Adrenal gland (tissue), 5 donors: ENCODE measurements at regions not wholly inside any gene's neighbourhood (a gene's known extent, or its start where the extent isn't known, plus 50 kb on each side); places are given as distances from the start of the nearest gene placed in this dataset.

Experiments used
- CTCF ChIP-seq, 6 experiments: fragments of 450-650 bp in 4 of 6; fragments of 200-600 bp in 2 of 6; sonication (generic) in 1 of 6; IDR thresholded peaks; 1 replicate in 5 of 6; 2 replicates in 1 of 6; pipeline versions ENCODE4 v1.5.1 to v1.8.0; 2016 to 2021; ENCODE audit warnings: antibody characterized with exemption in 6 of 6, mild to moderate bottlenecking in 2 of 6, moderate library complexity in 1 of 6
- POLR2A ChIP-seq, 2 donors: fragments of 450-650 bp; IDR thresholded peaks; one replicate each; pipeline ENCODE4 v1.6.1; 2017; ENCODE audit warnings: antibody characterized with exemption in 2 of 2, mild to moderate bottlenecking in 2 of 2, moderate library complexity in 1 of 2
- donor health status: DM: no; HTN: no; CAD: no.

GRCh38 chr7:82598958-82599357, 155.4 kb upstream of the CACNA2D1 start:
- TF ChIP-seq CTCF (IDR thresholded peaks at IDR 0.05) (no peak), POLR2A (IDR thresholded peaks at IDR 0.05) (no peak)
